ENCODE measurements at regions not wholly inside any gene's neighbourhood (a gene's known extent, or its start where the extent isn't known, plus 50 kb on each side); places are given as distances from the start of the nearest gene placed in this dataset.

GRCh38 chr5:117494188-117494587 lies 919.6 kb upstream of the SEMA6A start:
- Histone ChIP-seq H3K9ac (ENCODE audit: insufficient read depth in 1 of 2, low read length in 2 of 2) (no peak overlapping the region), H3K27me3 (ENCODE audit: control insufficient read depth in 3 of 3, insufficient read depth in 3 of 3, low read length in 2 of 3) (no peaks in the 10 kb centered on the region), H3K27ac (ENCODE audit: low read depth in 1 of 2, low read length in 1 of 2) (no peak overlapping the region), H3K4me3 (no peak overlapping the region), H3K36me3 (ENCODE audit: control insufficient read depth in 4 of 4, insufficient read depth in 4 of 4, low read length in 4 of 4) (no peaks in the 10 kb centered on the region), H3K9me3 (ENCODE audit: control insufficient read depth in 4 of 4, insufficient read depth in 3 of 4, low read length in 3 of 4) (peaks cover 0 to 3% (median 0%) of the 10 kb centered on the region in 4 donors), H3K4me1 (ENCODE audit: control insufficient read depth in 5 of 5, insufficient read depth in 5 of 5, low read length in 5 of 5) (no peaks in the 10 kb centered on the region)
- DNase-seq (no peak), ATAC-seq (ENCODE audit: insufficient read depth, low FRiP score) (no peak)
- no peak for TF ChIP-seq CTCF (IDR thresholded peaks at IDR 0.05; ENCODE audit: control extremely low read depth, extremely low read depth)
- 86 to 87% methylated on average over 2 of the region's 2 CpGs for WGBS, 2 donors

GRCh38 chr5:117488976-117489500 lies 914.4 kb upstream of the SEMA6A start:
- H3K27ac ChIP-seq (ENCODE audit: low read depth in 1 of 2, low read length in 1 of 2): no peak overlapping the region
- DNase-seq (no peak), ATAC-seq (ENCODE audit: insufficient read depth, low FRiP score) (no peak)
- no peak overlapping the region for H3K9ac ChIP-seq (ENCODE audit: insufficient read depth in 1 of 2, low read length in 2 of 2)
- no peak for TF ChIP-seq CTCF (IDR thresholded peaks at IDR 0.05; ENCODE audit: control extremely low read depth, extremely low read depth)
- H3K4me3 ChIP-seq: no peak overlapping the region
- H3K4me1 ChIP-seq (ENCODE audit: control insufficient read depth in 5 of 5, insufficient read depth in 5 of 5, low read length in 5 of 5): no peaks in the 10 kb centered on the region
- H3K9me3 ChIP-seq (ENCODE audit: control insufficient read depth in 4 of 4, insufficient read depth in 3 of 4, low read length in 3 of 4): peaks cover 0 to under 1% (median 0%) of the 10 kb centered on the region in 4 donors
- 55 to 71% methylated on average over 2 of the region's 2 CpGs for WGBS, 2 donors
- no peaks in the 10 kb centered on the region for H3K36me3 ChIP-seq (ENCODE audit: control insufficient read depth in 4 of 4, insufficient read depth in 4 of 4, low read length in 4 of 4)
- H3K27me3 ChIP-seq (ENCODE audit: control insufficient read depth in 3 of 3, insufficient read depth in 3 of 3, low read length in 2 of 3): no peaks in the 10 kb centered on the region

- no peak for TF ChIP-seq CTCF (IDR thresholded peaks at IDR 0.05; ENCODE audit: control extremely low read depth, extremely low read depth)
- 80 to 91% methylated on average over 4 of the region's 4 CpGs for WGBS, 2 donors
- no peak for ATAC-seq (ENCODE audit: insufficient read depth, low FRiP score)
These were observed 912.9 kb upstream of the SEMA6A start for GRCh38 chr5:117487556-117487955.

GRCh38 chr5:117486879-117487391 lies 912.3 kb upstream of the SEMA6A start:
- Histone ChIP-seq H3K4me1 (ENCODE audit: control insufficient read depth in 5 of 5, insufficient read depth in 5 of 5, low read length in 5 of 5) (no peaks in the 10 kb centered on the region), H3K27ac (ENCODE audit: low read depth in 1 of 2, low read length in 1 of 2) (no peak overlapping the region), H3K9me3 (ENCODE audit: control insufficient read depth in 4 of 4, insufficient read depth in 3 of 4, low read length in 3 of 4) (no peaks in the 10 kb centered on the region), H3K27me3 (ENCODE audit: control insufficient read depth in 3 of 3, insufficient read depth in 3 of 3, low read length in 2 of 3) (no peaks in the 10 kb centered on the region), H3K9ac (ENCODE audit: insufficient read depth in 1 of 2, low read length in 2 of 2) (no peak overlapping the region), H3K36me3 (ENCODE audit: control insufficient read depth in 4 of 4, insufficient read depth in 4 of 4, low read length in 4 of 4) (no peaks in the 10 kb centered on the region), H3K4me3 (no peak overlapping the region)
- TF ChIP-seq CTCF (IDR thresholded peaks at IDR 0.05; ENCODE audit: control extremely low read depth, extremely low read depth): no peak
- no peak for DNase-seq
- no peak for ATAC-seq (ENCODE audit: insufficient read depth, low FRiP score)

More at GRCh38 chr5:117487556-117487955, 912.9 kb upstream of the SEMA6A start:
- Histone ChIP-seq H3K4me3 (no peak overlapping the region), H3K27ac (ENCODE audit: low read depth in 1 of 2, low read length in 1 of 2) (no peak overlapping the region), H3K4me1 (ENCODE audit: control insufficient read depth in 5 of 5, insufficient read depth in 5 of 5, low read length in 5 of 5) (no peaks in the 10 kb centered on the region), H3K9ac (ENCODE audit: insufficient read depth in 1 of 2, low read length in 2 of 2) (no peak overlapping the region), H3K9me3 (ENCODE audit: control insufficient read depth in 4 of 4, insufficient read depth in 3 of 4, low read length in 3 of 4) (no peaks in the 10 kb centered on the region), H3K27me3 (ENCODE audit: control insufficient read depth in 3 of 3, insufficient read depth in 3 of 3, low read length in 2 of 3) (no peaks in the 10 kb centered on the region), H3K36me3 (ENCODE audit: control insufficient read depth in 4 of 4, insufficient read depth in 4 of 4, low read length in 4 of 4) (no peaks in the 10 kb centered on the region)
- no peak for DNase-seq
